Neuronal stem cell (in vitro differentiated cells): ENCODE measurements at regions not wholly inside any gene's neighbourhood (a gene's known extent, or its start where the extent isn't known, plus 50 kb on each side); places are given as distances from the start of the nearest gene placed in this dataset.
A peak's percentile ranks its signal among the peaks of the same experiment; 100 is the strongest.

ENCODE experiments used
- DNase-seq: peaks from one replicate; pipeline ENCODE4 v3.0.0-alpha.2; 2013; ENCODE audit warnings: low spot score
- H2AFZ ChIP-seq: one replicate; pipeline ENCODE4 v1.6.1; 2013; ENCODE audit warnings: mild to moderate bottlenecking, low read length, inconsistent platforms
- H2AK5ac ChIP-seq: 2 replicates; pipeline ENCODE4 v1.6.1; 2013; ENCODE audit warnings: low read depth, mild to moderate bottlenecking, inconsistent platforms, low read length, moderate library complexity, mixed read lengths
- H2BK120ac ChIP-seq: 2 replicates; pipeline ENCODE4 v1.6.1; 2013; ENCODE audit warnings: low read depth, mild to moderate bottlenecking, inconsistent platforms, low read length, moderate library complexity, mixed read lengths
- H2BK12ac ChIP-seq: one replicate; pipeline ENCODE4 v1.6.1; 2013; ENCODE audit warnings: low read length, inconsistent platforms
- H2BK15ac ChIP-seq: 2 replicates; pipeline ENCODE4 v1.6.1; 2013; ENCODE audit warnings: mild to moderate bottlenecking, low read length, inconsistent platforms, mixed read lengths
- H2BK5ac ChIP-seq: one replicate; pipeline ENCODE4 v1.6.1; 2013; ENCODE audit warnings: inconsistent platforms, mild to moderate bottlenecking, low read length, moderate library complexity
- H3K14ac ChIP-seq: one replicate; pipeline ENCODE4 v1.6.1; 2013; ENCODE audit warnings: low read length, inconsistent platforms
- H3K18ac ChIP-seq: 2 replicates; pipeline ENCODE4 v1.6.1; 2013; ENCODE audit warnings: low read length, inconsistent platforms
- H3K23ac ChIP-seq: 2 replicates; pipeline ENCODE4 v1.6.1; 2013; ENCODE audit warnings: low read depth, mild to moderate bottlenecking, mixed read lengths, low read length, inconsistent platforms; ENCODE audit not compliant: poor library complexity
- H3K27ac ChIP-seq: replicated peaks from 3 replicates; pipeline ENCODE4 v1.5.1; 2013; ENCODE audit warnings: low read length, inconsistent platforms
- H3K27me3 ChIP-seq, 3 experiments: 2 replicates each; pipeline ENCODE4 v1.6.1; 2013; ENCODE audit warnings: low read length in 3 of 3, mild to moderate bottlenecking in 2 of 3, inconsistent platforms in 1 of 3, low read depth in 1 of 3, mixed read lengths in 1 of 3, moderate library complexity in 1 of 3; ENCODE audit not compliant: control insufficient read depth in 3 of 3, insufficient read depth in 3 of 3
- H3K36me3 ChIP-seq, 2 donors: replicated peaks in 1 of 2; 2 replicates each; pipeline ENCODE4 v1.6.1; 2013; ENCODE audit warnings: low read length in 2 of 2; ENCODE audit not compliant: control insufficient read depth in 2 of 2, insufficient read depth in 2 of 2
- H3K4ac ChIP-seq: 2 replicates; pipeline ENCODE4 v1.6.1; 2013; ENCODE audit warnings: inconsistent platforms, mild to moderate bottlenecking, low read length, moderate library complexity
- H3K4me1 ChIP-seq, 2 donors: 1 replicate in 1 of 2; 2 replicates in 1 of 2; pipeline ENCODE4 v1.6.1; 2013; ENCODE audit warnings: low read length in 2 of 2, low read depth in 1 of 2; ENCODE audit not compliant: control insufficient read depth in 2 of 2, insufficient read depth in 1 of 2
- H3K4me2 ChIP-seq: one replicate; pipeline ENCODE4 v1.6.1; 2013; ENCODE audit warnings: mild to moderate bottlenecking, low read length, inconsistent platforms; ENCODE audit not compliant: insufficient read depth, poor library complexity, severe bottlenecking
- H3K4me3 ChIP-seq, 2 donors: 2 replicates each; pipeline ENCODE4 v1.5.1; 2013; ENCODE audit warnings: low read length in 2 of 2, mild to moderate bottlenecking in 2 of 2, inconsistent platforms in 1 of 2, moderate library complexity in 1 of 2
- H3K79me1 ChIP-seq: one replicate; pipeline ENCODE4 v1.6.1; 2013; ENCODE audit warnings: low read depth, mild to moderate bottlenecking, inconsistent platforms, low read length, moderate library complexity
- H3K9ac ChIP-seq: one replicate; pipeline ENCODE4 v1.6.1; 2013; ENCODE audit warnings: mild to moderate bottlenecking, low read depth, low read length, inconsistent platforms; ENCODE audit not compliant: poor library complexity
- H3K9me3 ChIP-seq, 2 donors: replicated peaks in 1 of 2; 2 replicates each; pipeline versions ENCODE3 to v1.6.1; 2013; ENCODE audit warnings: low read length in 2 of 2, mild to moderate bottlenecking in 2 of 2, inconsistent platforms in 1 of 2, low read depth in 1 of 2, mixed read lengths in 1 of 2, moderate library complexity in 1 of 2; ENCODE audit not compliant: control insufficient read depth in 2 of 2, insufficient read depth in 1 of 2
- H4K8ac ChIP-seq: one replicate; pipeline ENCODE4 v1.6.1; 2013; ENCODE audit warnings: low read depth, mild to moderate bottlenecking, inconsistent platforms, low read length, moderate library complexity
- H4K91ac ChIP-seq: one replicate; pipeline ENCODE4 v1.6.1; 2013; ENCODE audit warnings: low read length, low read depth, mild to moderate bottlenecking, inconsistent platforms; ENCODE audit not compliant: poor library complexity
- WGBS, 2 donors: extraction: QIAGEN DNeasy Blood & Tissue Kit; methylation state at CpG; one replicate each; pipeline ENCODE4 v1.1.7; 2013; ENCODE audit warnings: missing lambda C conversion rate in 2 of 2, mixed read lengths in 1 of 2; ENCODE audit not compliant: insufficient read length in 2 of 2, insufficient replicate concordance in 1 of 2; ENCODE audit errors: extremely low coverage in 2 of 2; 5-methylcytosine and 5-hydroxymethylcytosine counted together

- H3K4me1 ChIP-seq = peaks cover 0 to 3% of the 10 kb centered on the region in 2 donors
- H2AK5ac ChIP-seq = no peak overlapping the region
- H3K27me3 ChIP-seq = no peaks in the 10 kb centered on the region
- H3K36me3 ChIP-seq = no peaks in the 10 kb centered on the region
- H2BK5ac ChIP-seq = no peak overlapping the region
- no peak overlapping the region for H3K4me3 ChIP-seq
- H2BK120ac ChIP-seq = no peak overlapping the region
- H4K91ac ChIP-seq = no peak overlapping the region
- H3K23ac ChIP-seq = peak overlapping the region; percentile 17
- no peak overlapping the region for H4K8ac ChIP-seq
- H3K4ac ChIP-seq = no peak overlapping the region
- H3K14ac ChIP-seq = no peak overlapping the region
- no peak overlapping the region for H3K18ac ChIP-seq
- H2BK15ac ChIP-seq = no peak overlapping the region
- no peak overlapping the region for H3K27ac ChIP-seq
- no peak overlapping the region for H2BK12ac ChIP-seq
- no peaks in the 10 kb centered on the region for H3K9me3 ChIP-seq
- DNase-seq = no peak
- no peak overlapping the region for H3K9ac ChIP-seq
- no peak overlapping the region for H2AFZ ChIP-seq
- no peaks in the 10 kb centered on the region for H3K79me1 ChIP-seq
- WGBS, 2 donors = no CpG with 5 or more reads among the region's 21 CpGs
- H3K4me2 ChIP-seq = no peak overlapping the region
These were observed 101.1 kb upstream of the RET start for GRCh38 chr10:42975558-42976340.

- Histone ChIP-seq H3K4ac (no peak overlapping the region), H3K79me1 (no peaks in the 10 kb centered on the region), H2BK15ac (no peak overlapping the region), H3K9me3 (no peaks in the 10 kb centered on the region), H3K4me1 (peaks cover 0 to 3% of the 10 kb centered on the region in 2 donors), H2BK5ac (no peak overlapping the region), H4K91ac (no peak overlapping the region), H3K18ac (no peak overlapping the region), H2BK12ac (no peak overlapping the region), H3K4me3 (no peak overlapping the region), H2AK5ac (no peak overlapping the region), H3K4me2 (no peak overlapping the region), H3K9ac (no peak overlapping the region), H3K27ac (no peak overlapping the region), H2AFZ (no peak overlapping the region), H3K36me3 (no peaks in the 10 kb centered on the region), H2BK120ac (no peak overlapping the region), H3K23ac (no peak overlapping the region), H3K14ac (no peak overlapping the region), H3K27me3 (no peaks in the 10 kb centered on the region), H4K8ac (no peak overlapping the region)
- no peak for DNase-seq
- no CpG with 5 or more reads among the region's 7 CpGs for WGBS, 2 donors
These were observed 100.4 kb upstream of the RET start for GRCh38 chr10:42976351-42977031.

GRCh38 chr10:42977032-42977416, 99.8 kb upstream of the RET start:
- H4K8ac ChIP-seq = no peak overlapping the region
- H2BK12ac ChIP-seq = no peak overlapping the region
- H3K18ac ChIP-seq = no peak overlapping the region
- no peak overlapping the region for H3K4me2 ChIP-seq
- no peaks in the 10 kb centered on the region for H3K9me3 ChIP-seq
- H3K4me3 ChIP-seq = no peak overlapping the region
- H3K79me1 ChIP-seq = no peaks in the 10 kb centered on the region
- no peak overlapping the region for H3K23ac ChIP-seq
- H3K9ac ChIP-seq = no peak overlapping the region
- H3K4ac ChIP-seq = no peak overlapping the region
- no CpG with 5 or more reads among the region's 5 CpGs for WGBS, 2 donors
- H3K27me3 ChIP-seq = no peaks in the 10 kb centered on the region
- H2AK5ac ChIP-seq = no peak overlapping the region
- no peak overlapping the region for H2BK120ac ChIP-seq
- no peak for DNase-seq
- no peak overlapping the region for H2AFZ ChIP-seq
- H3K36me3 ChIP-seq = no peaks in the 10 kb centered on the region
- H4K91ac ChIP-seq = no peak overlapping the region
- H3K27ac ChIP-seq = no peak overlapping the region
- no peak overlapping the region for H2BK5ac ChIP-seq
- H2BK15ac ChIP-seq = no peak overlapping the region
- H3K4me1 ChIP-seq = peaks cover 0 to 3% of the 10 kb centered on the region in 2 donors
- no peak overlapping the region for H3K14ac ChIP-seq

GRCh38 chr10:42979181-42979580, 97.7 kb upstream of the RET start:
- Histone ChIP-seq H2BK15ac (no peak overlapping the region), H4K8ac (no peak overlapping the region), H2AFZ (no peak overlapping the region), H3K36me3 (no peaks in the 10 kb centered on the region), H3K14ac (no peak overlapping the region), H3K27me3 (no peaks in the 10 kb centered on the region), H3K4me2 (no peak overlapping the region), H3K4ac (no peak overlapping the region), H3K23ac (no peak overlapping the region), H2BK120ac (no peak overlapping the region), H3K4me3 (no peak overlapping the region), H4K91ac (no peak overlapping the region), H3K9ac (no peak overlapping the region), H3K79me1 (no peaks in the 10 kb centered on the region), H2BK5ac (no peak overlapping the region), H2AK5ac (no peak overlapping the region), H3K4me1 (peaks cover 0 to 3% of the 10 kb centered on the region in 2 donors), H2BK12ac (no peak overlapping the region), H3K27ac (no peak overlapping the region), H3K18ac (no peak overlapping the region), H3K9me3 (no peaks in the 10 kb centered on the region)
- no peak for DNase-seq
- WGBS, 2 donors = no CpG with 5 or more reads among the region's 2 CpGs
